ENCODE measurements at regions not wholly inside any gene's neighbourhood (a gene's known extent, or its start where the extent isn't known, plus 50 kb on each side); places are given as distances from the start of the nearest gene placed in this dataset.
A peak's percentile ranks its signal among the peaks of the same experiment; 100 is the strongest.

- DNase-seq (ENCODE audit: low spot score): no peak
- TF ChIP-seq, protein P1, sequence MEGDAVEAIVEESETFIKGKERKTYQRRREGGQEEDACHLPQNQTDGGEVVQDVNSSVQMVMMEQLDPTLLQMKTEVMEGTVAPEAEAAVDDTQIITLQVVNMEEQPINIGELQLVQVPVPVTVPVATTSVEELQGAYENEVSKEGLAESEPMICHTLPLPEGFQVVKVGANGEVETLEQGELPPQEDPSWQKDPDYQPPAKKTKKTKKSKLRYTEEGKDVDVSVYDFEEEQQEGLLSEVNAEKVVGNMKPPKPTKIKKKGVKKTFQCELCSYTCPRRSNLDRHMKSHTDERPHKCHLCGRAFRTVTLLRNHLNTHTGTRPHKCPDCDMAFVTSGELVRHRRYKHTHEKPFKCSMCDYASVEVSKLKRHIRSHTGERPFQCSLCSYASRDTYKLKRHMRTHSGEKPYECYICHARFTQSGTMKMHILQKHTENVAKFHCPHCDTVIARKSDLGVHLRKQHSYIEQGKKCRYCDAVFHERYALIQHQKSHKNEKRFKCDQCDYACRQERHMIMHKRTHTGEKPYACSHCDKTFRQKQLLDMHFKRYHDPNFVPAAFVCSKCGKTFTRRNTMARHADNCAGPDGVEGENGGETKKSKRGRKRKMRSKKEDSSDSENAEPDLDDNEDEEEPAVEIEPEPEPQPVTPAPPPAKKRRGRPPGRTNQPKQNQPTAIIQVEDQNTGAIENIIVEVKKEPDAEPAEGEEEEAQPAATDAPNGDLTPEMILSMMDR (IDR thresholded peaks at IDR 0.05): no peak
- H3K4me3 ChIP-seq: no peak overlapping the region
- no peak overlapping the region for H3K27ac ChIP-seq
These were observed 90.7 kb upstream of the BEND6 start for GRCh38 chr6:56864171-56864616.

GRCh38 chr6:56863366-56863765 lies 91.5 kb upstream of the BEND6 start:
- TF ChIP-seq, protein P1 (IDR thresholded peaks at IDR 0.05): no peak
- Histone ChIP-seq H3K4me3 (no peak overlapping the region), H3K27ac (peak overlapping the region in 1 of 2 donors; percentile 20)
- DNase-seq (ENCODE audit: low spot score): no peak

- TF ChIP-seq, protein P1 (IDR thresholded peaks at IDR 0.05): no peak
- H3K4me3 ChIP-seq: peak overlapping the region; percentile 34
- no peak for DNase-seq (ENCODE audit: low spot score)
- H3K27ac ChIP-seq: no peak overlapping the region
These were observed 92.3 kb upstream of the BEND6 start for GRCh38 chr6:56862415-56863175.

DNA sequence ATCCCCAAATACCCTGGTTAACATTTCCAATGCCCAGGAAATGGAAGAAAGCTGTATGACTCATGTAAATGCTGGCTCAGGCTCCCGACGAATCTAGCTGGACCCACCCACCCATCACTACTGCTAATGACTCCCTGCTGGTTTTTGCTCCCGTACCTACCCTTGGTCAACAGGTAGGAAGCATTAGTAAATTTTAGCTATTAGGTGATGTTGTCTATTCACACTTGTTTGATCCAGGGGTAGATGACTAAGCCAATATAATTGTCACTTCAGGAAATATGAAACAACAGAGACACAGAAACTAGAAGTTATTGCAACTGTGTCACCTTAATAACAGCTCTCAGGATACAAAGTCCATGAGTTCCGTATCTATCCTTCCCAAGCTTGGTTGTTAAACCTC lies 94.4 kb upstream of the BEND6 start:
- TF ChIP-seq, protein P1 (IDR thresholded peaks at IDR 0.05): no peak
- no peak for DNase-seq (ENCODE audit: low spot score)
- Histone ChIP-seq H3K27ac (no peak overlapping the region), H3K4me3 (no peak overlapping the region)

DNA sequence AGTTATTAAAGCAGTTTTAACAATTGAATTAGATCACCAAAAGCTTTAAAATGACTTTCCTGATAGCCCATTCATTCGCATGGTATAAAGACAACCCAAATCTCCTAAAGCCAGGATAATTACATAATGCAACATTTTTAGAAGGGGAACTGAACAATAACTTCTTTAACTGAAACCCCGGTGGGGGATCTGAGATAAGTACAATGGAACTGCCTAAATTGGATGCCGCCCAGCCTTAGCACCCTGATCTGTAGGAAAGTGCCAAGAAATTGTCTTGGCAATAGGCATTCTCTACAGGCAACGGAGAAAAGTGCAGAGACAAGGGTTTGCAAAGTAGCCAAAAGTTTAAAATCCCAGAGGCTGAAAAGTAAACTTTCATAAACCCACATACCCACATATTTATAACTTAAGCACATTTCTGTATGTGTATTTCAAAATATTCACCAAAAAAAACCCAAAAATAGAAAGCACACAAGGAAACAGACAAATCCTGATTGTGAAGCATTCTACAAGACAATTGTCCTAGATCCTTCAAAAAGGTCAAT lies 98.8 kb upstream of the BEND6 start:
- TF ChIP-seq, protein P1 (IDR thresholded peaks at IDR 0.05): no peak
- Histone ChIP-seq H3K27ac (no peak overlapping the region), H3K4me3 (no peak overlapping the region)
- no peak for DNase-seq (ENCODE audit: low spot score)

DNA sequence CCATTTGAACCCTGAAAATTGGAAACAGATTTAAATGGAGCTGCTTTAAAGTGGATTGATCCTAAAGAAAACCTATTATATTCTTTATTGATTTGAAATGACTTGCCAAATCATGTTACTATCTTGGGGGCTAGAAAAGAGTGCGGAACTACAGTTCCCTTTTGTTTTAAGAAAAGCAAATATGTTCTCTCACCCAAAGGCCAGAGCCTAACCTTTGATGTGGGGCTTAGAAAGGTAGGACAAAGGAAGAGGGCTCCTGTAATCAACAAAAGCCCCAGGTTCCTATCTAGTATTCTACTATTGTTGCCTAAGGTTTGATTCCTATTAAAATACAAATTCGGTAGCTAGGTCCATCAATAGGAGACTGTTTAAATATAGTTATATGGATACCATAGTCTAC lies 100.8 kb upstream of the BEND6 start:
- Histone ChIP-seq H3K4me3 (no peak overlapping the region), H3K27ac (no peak overlapping the region)
- TF ChIP-seq, protein P1 (IDR thresholded peaks at IDR 0.05): no peak
- DNase-seq (ENCODE audit: low spot score): no peak

GRCh38 chr6:56853541-56853940 lies 101.4 kb upstream of the BEND6 start:
- H3K27ac ChIP-seq: no peak overlapping the region
- TF ChIP-seq, protein P1 (IDR thresholded peaks at IDR 0.05): no peak
- DNase-seq (ENCODE audit: low spot score): no peak
- H3K4me3 ChIP-seq: no peak overlapping the region

All from coronary artery (tissue), 2 donors.